ENCODE measurements at regions not wholly inside any gene's neighbourhood (a gene's known extent, or its start where the extent isn't known, plus 50 kb on each side); places are given as distances from the start of the nearest gene placed in this dataset.

DNA sequence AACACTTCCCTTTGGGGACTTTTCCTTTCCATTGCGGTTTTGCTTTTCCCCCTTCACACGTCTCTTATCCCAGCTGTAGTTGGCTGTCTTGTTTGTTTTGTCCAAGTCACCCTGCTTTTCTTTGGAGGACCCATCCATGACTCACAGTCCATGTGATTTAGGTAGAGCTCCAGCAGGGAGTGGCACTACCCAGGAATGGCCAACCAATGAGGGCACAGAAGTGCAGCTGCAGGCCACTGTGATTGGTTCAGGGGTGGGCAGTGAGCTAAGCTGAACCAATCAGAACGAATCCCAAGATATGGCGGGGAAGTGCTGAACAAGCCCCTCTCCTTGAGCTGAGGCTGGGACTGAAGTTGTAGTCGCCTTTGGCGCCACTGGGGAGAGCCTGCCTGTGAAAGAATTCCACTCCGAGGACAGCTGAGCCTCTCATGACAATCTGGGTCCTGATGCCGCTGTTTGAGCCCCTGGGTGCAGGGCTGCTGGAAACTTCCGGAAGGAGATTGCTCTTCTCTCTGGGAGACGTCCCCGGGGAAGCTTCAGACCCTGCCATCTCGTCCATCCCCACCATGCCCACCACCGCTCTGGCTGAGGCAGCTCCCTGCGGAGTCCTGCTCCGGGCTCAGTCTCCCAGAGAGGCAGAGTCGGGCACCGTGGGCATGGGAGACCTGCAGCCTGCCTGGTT lies 62.9 kb upstream of the URI1 start:
- H3K4me1 Mint-ChIP-seq (ENCODE audit: low read depth, unreplicated experiment) = peaks cover 10% of the 10 kb centered on the region
- Histone ChIP-seq H3K27me3 (replicated peaks; ENCODE audit: control insufficient read depth, insufficient read depth, low read length) (no peaks in the 10 kb centered on the region), H3K4me3 (ENCODE audit: low read depth, low read length) (peak overlapping the region; percentile 24), H3K36me3 (ENCODE audit: control insufficient read depth, insufficient read depth, low read length) (no peaks in the 10 kb centered on the region), H3K9me3 (no peaks in the 10 kb centered on the region), H3K4me1 (no peaks in the 10 kb centered on the region)
- H3K36me3 Mint-ChIP-seq (ENCODE audit: insufficient read depth, unreplicated experiment) = no peaks in the 10 kb centered on the region
- H3K4me3 Mint-ChIP-seq (ENCODE audit: unreplicated experiment) = peak overlapping the region; percentile 36
- TF ChIP-seq, protein P1, sequence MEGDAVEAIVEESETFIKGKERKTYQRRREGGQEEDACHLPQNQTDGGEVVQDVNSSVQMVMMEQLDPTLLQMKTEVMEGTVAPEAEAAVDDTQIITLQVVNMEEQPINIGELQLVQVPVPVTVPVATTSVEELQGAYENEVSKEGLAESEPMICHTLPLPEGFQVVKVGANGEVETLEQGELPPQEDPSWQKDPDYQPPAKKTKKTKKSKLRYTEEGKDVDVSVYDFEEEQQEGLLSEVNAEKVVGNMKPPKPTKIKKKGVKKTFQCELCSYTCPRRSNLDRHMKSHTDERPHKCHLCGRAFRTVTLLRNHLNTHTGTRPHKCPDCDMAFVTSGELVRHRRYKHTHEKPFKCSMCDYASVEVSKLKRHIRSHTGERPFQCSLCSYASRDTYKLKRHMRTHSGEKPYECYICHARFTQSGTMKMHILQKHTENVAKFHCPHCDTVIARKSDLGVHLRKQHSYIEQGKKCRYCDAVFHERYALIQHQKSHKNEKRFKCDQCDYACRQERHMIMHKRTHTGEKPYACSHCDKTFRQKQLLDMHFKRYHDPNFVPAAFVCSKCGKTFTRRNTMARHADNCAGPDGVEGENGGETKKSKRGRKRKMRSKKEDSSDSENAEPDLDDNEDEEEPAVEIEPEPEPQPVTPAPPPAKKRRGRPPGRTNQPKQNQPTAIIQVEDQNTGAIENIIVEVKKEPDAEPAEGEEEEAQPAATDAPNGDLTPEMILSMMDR (IDR thresholded peaks at IDR 0.05; ENCODE audit: insufficient read depth in 1 of 2, low read depth in 1 of 2, low read length in 1 of 2, severe bottlenecking in 1 of 2, unreplicated experiment in 1 of 2) = peak in 1 of 2 experiments; percentile 22
- H3K27me3 Mint-ChIP-seq (ENCODE audit: insufficient read depth, unreplicated experiment) = peaks cover 5% of the 10 kb centered on the region
- no peaks in the 10 kb centered on the region for H3K9me3 Mint-ChIP-seq (ENCODE audit: unreplicated experiment)
- POLR2A ChIA-PET = interaction anchor here (1.1 kb wide), 1 partner anchor 273 kb away, joined by 5 read pairs; the partner anchor contains the start of gene POP4
- intact Hi-C loops (cut with micrococcal nuclease; ENCODE audit: unreplicated experiment) = no loop called here
- no TSS peak for BruUV-seq (replicated peaks)
- peak; percentile 83 to 90 for DNase-seq
- CTCF ChIA-PET = interaction anchor here (0.8 to 2.0 kb wide), 4 partner anchors 21 to 163 kb away, joined by 3 to 8 read pairs (median 4); no protein-coding TSS in a partner anchor
- H3K27ac Mint-ChIP-seq (ENCODE audit: unreplicated experiment) = peak overlapping the region; percentile 5

DNA sequence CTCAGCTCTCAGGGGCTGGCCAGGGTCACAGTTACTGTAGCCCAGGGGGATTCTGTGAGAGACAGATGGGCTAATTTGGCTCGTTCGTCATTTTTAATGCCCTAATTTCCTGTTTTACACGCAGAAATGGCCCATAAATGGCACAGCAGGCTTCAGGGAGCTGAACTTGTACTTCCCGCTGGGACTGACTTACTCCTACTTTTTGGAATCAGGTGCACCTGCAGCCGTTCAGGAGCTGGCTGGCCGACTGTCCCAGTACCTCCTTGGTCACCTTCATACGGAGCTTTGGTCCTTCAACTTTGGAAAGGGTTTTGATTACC lies 62.4 kb upstream of the URI1 start:
- Mint-ChIP-seq H3K4me3 (ENCODE audit: unreplicated experiment) (peak overlapping the region; percentile 36), H3K27ac (ENCODE audit: unreplicated experiment) (no peak overlapping the region), H3K4me1 (ENCODE audit: low read depth, unreplicated experiment) (peaks cover 10% of the 10 kb centered on the region), H3K27me3 (ENCODE audit: insufficient read depth, unreplicated experiment) (peaks cover 7% of the 10 kb centered on the region), H3K9me3 (ENCODE audit: unreplicated experiment) (no peaks in the 10 kb centered on the region), H3K36me3 (ENCODE audit: insufficient read depth, unreplicated experiment) (no peaks in the 10 kb centered on the region)
- CTCF ChIA-PET = interaction anchor here (0.8 to 2.0 kb wide), 5 partner anchors 22 to 163 kb away, joined by 3 to 8 read pairs (median 4); no protein-coding TSS in a partner anchor
- Histone ChIP-seq H3K4me3 (ENCODE audit: low read depth, low read length) (peak overlapping the region; percentile 24), H3K9me3 (no peaks in the 10 kb centered on the region), H3K4me1 (no peaks in the 10 kb centered on the region), H3K27me3 (replicated peaks; ENCODE audit: control insufficient read depth, insufficient read depth, low read length) (no peaks in the 10 kb centered on the region), H3K36me3 (ENCODE audit: control insufficient read depth, insufficient read depth, low read length) (no peaks in the 10 kb centered on the region)
- TF ChIP-seq, protein P1 (IDR thresholded peaks at IDR 0.05; ENCODE audit: insufficient read depth in 1 of 2, low read depth in 1 of 2, low read length in 1 of 2, severe bottlenecking in 1 of 2, unreplicated experiment in 1 of 2) = no peak
- DNase-seq = no peak
- BruUV-seq (replicated peaks) = no TSS peak
- intact Hi-C loops (cut with micrococcal nuclease; ENCODE audit: unreplicated experiment) = no loop called here
- POLR2A ChIA-PET = interaction anchor here (1.1 kb wide), 1 partner anchor 274 kb away, joined by 5 read pairs; the partner anchor contains the start of gene POP4

DNA sequence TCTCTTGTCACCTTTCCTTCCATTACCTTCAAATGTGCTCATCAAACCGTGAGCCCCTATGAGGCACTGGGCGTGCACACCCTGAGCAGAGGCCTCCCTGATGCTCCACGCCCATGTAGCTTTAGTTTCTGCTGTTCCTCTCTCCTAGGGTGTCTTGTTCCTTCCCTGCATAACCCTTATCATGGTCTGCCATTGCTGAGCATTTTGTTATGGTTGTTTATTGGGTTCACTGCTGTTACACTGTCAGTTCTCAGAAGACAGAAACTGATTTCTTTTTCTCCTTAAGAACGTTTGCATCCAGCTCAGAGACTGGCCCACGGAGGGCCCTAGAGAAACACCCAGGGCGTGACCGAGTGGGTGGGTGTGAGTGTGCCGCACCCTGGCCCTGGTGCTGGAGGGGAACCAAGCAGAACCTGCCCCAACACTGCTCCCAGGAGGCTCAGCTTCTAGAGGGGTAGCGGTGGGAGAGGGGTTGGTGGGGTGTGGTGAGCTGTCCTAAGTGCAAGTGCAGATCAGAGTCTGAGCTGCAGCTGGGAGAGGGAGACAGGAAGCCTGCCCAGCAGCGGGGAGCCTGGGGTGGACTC lies 61.4 kb upstream of the URI1 start:
- TF ChIP-seq, protein P1 (IDR thresholded peaks at IDR 0.05; ENCODE audit: insufficient read depth in 1 of 2, low read depth in 1 of 2, low read length in 1 of 2, severe bottlenecking in 1 of 2, unreplicated experiment in 1 of 2) = no peak
- Mint-ChIP-seq H3K4me1 (ENCODE audit: low read depth, unreplicated experiment) (peaks cover 10% of the 10 kb centered on the region), H3K27ac (ENCODE audit: unreplicated experiment) (no peak overlapping the region), H3K27me3 (ENCODE audit: insufficient read depth, unreplicated experiment) (peaks cover 7% of the 10 kb centered on the region), H3K4me3 (ENCODE audit: unreplicated experiment) (no peak overlapping the region), H3K9me3 (ENCODE audit: unreplicated experiment) (no peaks in the 10 kb centered on the region), H3K36me3 (ENCODE audit: insufficient read depth, unreplicated experiment) (no peaks in the 10 kb centered on the region)
- Histone ChIP-seq H3K27me3 (replicated peaks; ENCODE audit: control insufficient read depth, insufficient read depth, low read length) (no peaks in the 10 kb centered on the region), H3K4me1 (no peaks in the 10 kb centered on the region), H3K9me3 (no peaks in the 10 kb centered on the region), H3K4me3 (ENCODE audit: low read depth, low read length) (no peak overlapping the region), H3K36me3 (ENCODE audit: control insufficient read depth, insufficient read depth, low read length) (no peaks in the 10 kb centered on the region)
- DNase-seq = no peak
- POLR2A ChIA-PET = no interaction called here
- CTCF ChIA-PET = interaction anchor here (1.0 to 2.0 kb wide), 2 partner anchors 23 to 150 kb away, joined by 3 to 8 read pairs; no protein-coding TSS in a partner anchor
- no TSS peak for BruUV-seq (replicated peaks)
- intact Hi-C loops (cut with micrococcal nuclease; ENCODE audit: unreplicated experiment) = no loop called here

All from Caco-2 (cell line).